Osteocyte (in vitro differentiated cells): ENCODE measurements at regions not wholly inside any gene's neighbourhood (a gene's known extent, or its start where the extent isn't known, plus 50 kb on each side); places are given as distances from the start of the nearest gene placed in this dataset.

Experiments
- DNase-seq: peaks from one replicate; pipeline ENCODE4 v3.0.0; 2021; ENCODE audit warnings: mixed read lengths; ENCODE audit not compliant: unreplicated experiment; ENCODE audit errors: extremely low spot score
- H3K27ac Mint-ChIP-seq: one replicate; pipeline ENCODE4 v1.8.0; 2021; ENCODE audit warnings: mild to moderate bottlenecking, mixed read lengths; ENCODE audit not compliant: unreplicated experiment
- H3K27me3 Mint-ChIP-seq: one replicate; pipeline ENCODE4 v1.8.0; 2021; ENCODE audit warnings: mixed read lengths; ENCODE audit not compliant: unreplicated experiment
- H3K36me3 Mint-ChIP-seq: one replicate; pipeline ENCODE4 v1.8.0; 2021; ENCODE audit warnings: mixed read lengths; ENCODE audit not compliant: unreplicated experiment
- H3K4me1 Mint-ChIP-seq: one replicate; pipeline ENCODE4 v1.8.0; 2021; ENCODE audit warnings: mixed read lengths; ENCODE audit not compliant: unreplicated experiment
- H3K4me3 Mint-ChIP-seq: one replicate; pipeline ENCODE4 v1.8.0; 2021; ENCODE audit warnings: mild to moderate bottlenecking, moderate library complexity, mixed read lengths; ENCODE audit not compliant: unreplicated experiment
- H3K9me3 Mint-ChIP-seq: one replicate; pipeline ENCODE4 v1.8.0; 2021; ENCODE audit warnings: mixed read lengths; ENCODE audit not compliant: unreplicated experiment
- TF ChIP-seq, protein P1 (sequence below): fragments of 200-600 bp; sonication (generic); IDR thresholded peaks from 2 replicates; pipeline ENCODE4 v1.5.0; 2021; ENCODE audit warnings: antibody characterized with exemption, mild to moderate bottlenecking, moderate library complexity

DNA sequence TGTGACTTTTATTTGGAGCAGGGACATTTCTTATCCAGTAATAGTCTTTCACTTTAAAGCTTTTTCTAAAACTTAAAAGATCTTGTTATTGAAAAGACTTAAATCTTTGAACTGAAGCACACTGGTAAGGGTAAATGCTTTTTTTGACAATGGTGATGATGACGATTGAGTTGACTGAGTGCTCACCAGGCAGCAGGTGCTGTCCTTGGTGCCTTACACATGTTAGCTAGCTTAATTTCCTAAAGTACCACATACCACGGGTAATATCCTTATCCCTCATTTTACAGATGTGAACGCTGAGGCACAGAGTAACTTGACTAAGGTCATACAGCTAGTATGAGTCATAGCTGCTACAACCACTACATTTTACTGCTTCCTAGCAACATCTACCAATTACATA, 200.0 kb downstream of the XPNPEP1 start:
- DNase-seq = no peak
- Mint-ChIP-seq H3K27ac (no peak overlapping the region), H3K27me3 (no peaks in the 10 kb centered on the region), H3K9me3 (no peaks in the 10 kb centered on the region), H3K36me3 (no peaks in the 10 kb centered on the region), H3K4me1 (no peaks in the 10 kb centered on the region), H3K4me3 (no peak overlapping the region)
- TF ChIP-seq, protein P1, sequence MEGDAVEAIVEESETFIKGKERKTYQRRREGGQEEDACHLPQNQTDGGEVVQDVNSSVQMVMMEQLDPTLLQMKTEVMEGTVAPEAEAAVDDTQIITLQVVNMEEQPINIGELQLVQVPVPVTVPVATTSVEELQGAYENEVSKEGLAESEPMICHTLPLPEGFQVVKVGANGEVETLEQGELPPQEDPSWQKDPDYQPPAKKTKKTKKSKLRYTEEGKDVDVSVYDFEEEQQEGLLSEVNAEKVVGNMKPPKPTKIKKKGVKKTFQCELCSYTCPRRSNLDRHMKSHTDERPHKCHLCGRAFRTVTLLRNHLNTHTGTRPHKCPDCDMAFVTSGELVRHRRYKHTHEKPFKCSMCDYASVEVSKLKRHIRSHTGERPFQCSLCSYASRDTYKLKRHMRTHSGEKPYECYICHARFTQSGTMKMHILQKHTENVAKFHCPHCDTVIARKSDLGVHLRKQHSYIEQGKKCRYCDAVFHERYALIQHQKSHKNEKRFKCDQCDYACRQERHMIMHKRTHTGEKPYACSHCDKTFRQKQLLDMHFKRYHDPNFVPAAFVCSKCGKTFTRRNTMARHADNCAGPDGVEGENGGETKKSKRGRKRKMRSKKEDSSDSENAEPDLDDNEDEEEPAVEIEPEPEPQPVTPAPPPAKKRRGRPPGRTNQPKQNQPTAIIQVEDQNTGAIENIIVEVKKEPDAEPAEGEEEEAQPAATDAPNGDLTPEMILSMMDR = no peak

DNA sequence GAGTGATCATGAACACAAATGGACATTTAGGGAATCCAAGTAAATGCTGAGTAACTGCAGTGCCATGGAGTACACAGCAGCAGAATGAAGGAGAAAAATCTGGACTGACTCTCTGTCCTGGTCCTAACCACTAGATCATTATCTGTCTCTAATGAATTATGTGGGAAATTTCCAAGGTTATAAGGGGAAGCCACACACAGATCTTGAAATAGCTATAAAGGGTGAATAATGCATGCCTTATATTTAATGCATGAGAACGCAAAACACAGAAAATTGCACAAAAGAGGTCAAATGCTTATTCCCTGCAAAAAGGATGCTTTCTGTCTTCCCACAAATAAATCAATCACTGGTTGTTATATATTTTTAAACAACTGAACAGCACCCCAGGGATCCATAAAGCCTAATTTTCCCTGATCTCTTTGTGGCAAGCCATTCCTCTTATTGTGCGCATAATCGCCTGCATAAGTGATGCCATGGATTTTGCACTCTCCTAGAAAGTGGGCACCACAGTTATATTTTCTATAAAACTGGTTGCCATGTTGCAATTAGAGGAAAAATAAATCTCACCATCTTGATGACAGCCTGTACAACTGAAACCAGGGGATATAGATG, 201.8 kb downstream of the XPNPEP1 start:
- Mint-ChIP-seq H3K4me3 (no peak overlapping the region), H3K27me3 (no peaks in the 10 kb centered on the region), H3K36me3 (no peaks in the 10 kb centered on the region), H3K9me3 (no peaks in the 10 kb centered on the region), H3K27ac (no peak overlapping the region), H3K4me1 (no peaks in the 10 kb centered on the region)
- no peak for DNase-seq
- TF ChIP-seq, protein P1 = no peak

DNA sequence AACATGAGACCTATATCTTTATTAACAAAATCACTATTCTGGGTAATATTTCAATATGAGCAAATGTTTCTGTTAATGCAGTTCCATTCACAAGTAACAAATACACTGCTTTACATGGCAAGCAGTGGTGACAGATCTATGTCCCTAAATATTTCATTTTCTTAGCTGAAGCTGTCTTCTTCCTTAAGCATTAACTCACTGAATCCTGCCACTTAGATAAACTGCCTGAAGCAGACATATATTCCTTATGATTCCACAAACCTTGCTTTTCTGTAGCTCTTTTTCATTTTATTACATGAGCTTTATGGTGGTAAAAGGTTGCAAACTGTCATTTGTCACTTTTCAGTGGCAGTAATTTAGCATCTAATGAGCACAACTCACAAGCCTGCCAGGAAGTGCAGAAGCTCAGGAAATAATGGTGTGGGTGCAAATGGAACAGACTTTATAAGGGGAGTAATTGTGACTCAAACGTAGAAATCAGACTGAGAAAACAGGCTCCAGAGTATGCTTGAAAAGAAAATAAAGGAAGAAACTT, 217.2 kb downstream of the XPNPEP1 start:
- DNase-seq = no peak
- no peak overlapping the region for H3K4me3 Mint-ChIP-seq
- H3K27me3 Mint-ChIP-seq = no peaks in the 10 kb centered on the region
- no peak overlapping the region for H3K27ac Mint-ChIP-seq
- H3K9me3 Mint-ChIP-seq = peaks cover 11% of the 10 kb centered on the region
- no peaks in the 10 kb centered on the region for H3K4me1 Mint-ChIP-seq
- no peaks in the 10 kb centered on the region for H3K36me3 Mint-ChIP-seq
- TF ChIP-seq, protein P1 = no peak

DNA sequence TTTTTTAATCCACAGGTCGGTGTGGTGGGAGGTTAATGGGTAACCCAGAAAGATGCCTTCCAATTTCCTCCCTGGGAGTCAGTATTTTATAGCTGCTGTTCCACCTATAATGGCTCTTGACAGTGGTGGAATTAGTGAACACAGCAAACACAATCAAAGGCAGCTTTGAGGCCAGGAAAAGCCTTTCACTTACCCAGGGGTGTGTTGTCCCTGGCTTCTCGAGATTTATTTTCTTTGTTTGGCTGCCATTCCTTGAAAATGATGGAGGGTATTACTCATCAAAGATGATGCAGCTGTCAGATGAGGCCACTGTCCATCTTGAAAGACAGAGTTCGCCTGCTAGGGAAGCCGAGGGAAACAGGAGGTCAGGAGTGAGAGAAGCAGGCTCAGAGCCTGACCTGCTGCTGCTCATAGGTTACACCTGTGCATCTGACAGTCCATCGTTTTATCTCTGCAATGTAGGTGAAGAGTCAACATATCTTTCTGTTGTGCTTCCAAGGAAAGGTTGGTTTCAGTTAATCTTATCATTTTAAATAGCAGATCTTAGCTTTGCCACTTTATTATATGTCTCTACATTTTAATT, 221.6 kb downstream of the XPNPEP1 start:
- Mint-ChIP-seq H3K4me3 (no peak overlapping the region), H3K27me3 (peaks cover 3% of the 10 kb centered on the region), H3K27ac (no peak overlapping the region), H3K4me1 (no peaks in the 10 kb centered on the region), H3K36me3 (no peaks in the 10 kb centered on the region), H3K9me3 (peaks cover 4% of the 10 kb centered on the region)
- TF ChIP-seq, protein P1 = no peak
- no peak for DNase-seq

DNA sequence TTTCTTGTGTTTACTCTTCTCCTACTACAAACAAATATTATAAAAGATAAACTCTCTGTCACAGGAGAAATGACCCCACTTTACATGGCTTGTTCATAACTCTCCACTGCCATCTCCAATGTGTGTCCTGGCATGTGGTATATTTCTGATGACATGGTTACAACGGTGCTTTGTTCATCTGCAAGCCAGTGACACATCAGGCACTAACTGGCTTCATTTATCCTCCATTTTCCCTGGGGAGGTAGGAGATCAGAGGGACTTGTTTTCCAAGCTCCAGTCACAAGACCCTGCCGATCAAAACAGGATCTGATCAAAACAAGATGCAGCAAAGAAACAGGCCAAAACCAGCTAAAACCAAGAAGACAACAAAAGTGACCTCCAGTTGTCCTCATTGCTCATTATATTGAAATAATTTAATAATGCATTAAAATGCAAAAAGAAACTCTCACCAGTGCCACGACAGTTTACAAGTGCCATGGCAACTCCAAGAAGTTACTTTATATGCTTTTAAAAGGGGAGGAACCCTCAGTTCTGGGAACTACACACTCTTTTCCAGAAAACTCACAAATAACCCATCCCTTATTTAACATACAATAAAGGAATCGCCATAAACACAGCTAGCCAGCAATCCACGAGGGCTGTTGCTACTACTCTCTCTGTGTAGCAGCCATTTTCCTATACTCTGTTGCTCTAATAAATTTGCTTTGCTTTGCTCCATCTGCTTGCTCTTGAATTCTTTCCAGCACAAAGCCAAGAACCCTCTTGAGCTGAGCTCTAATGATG, 224.2 kb downstream of the XPNPEP1 start:
- no peak overlapping the region for H3K4me3 Mint-ChIP-seq
- H3K27me3 Mint-ChIP-seq = peaks cover 6% of the 10 kb centered on the region
- no peaks in the 10 kb centered on the region for H3K4me1 Mint-ChIP-seq
- DNase-seq = no peak
- TF ChIP-seq, protein P1 = no peak
- H3K36me3 Mint-ChIP-seq = no peaks in the 10 kb centered on the region
- no peaks in the 10 kb centered on the region for H3K9me3 Mint-ChIP-seq
- no peak overlapping the region for H3K27ac Mint-ChIP-seq
